ENCODE measurements at regions not wholly inside any gene's neighbourhood (a gene's known extent, or its start where the extent isn't known, plus 50 kb on each side); places are given as distances from the start of the nearest gene placed in this dataset.

GRCh38 chr5:165920655-165921054 is 2370.8 kb upstream of the WWC1 start (continued):
- TF ChIP-seq ZNF592 (IDR thresholded peaks at IDR 0.05) = no peak
- no peak for TF ChIP-seq NFYA (IDR thresholded peaks at IDR 0.05; ENCODE audit: borderline replicate concordance, low read depth, low read length)
- TF ChIP-seq CEBPB (IDR thresholded peaks at IDR 0.05; ENCODE audit: borderline replicate concordance in 1 of 2, low read depth in 2 of 2, low read length in 2 of 2) = no peak
- no peak for TF ChIP-seq SREBF1 (IDR thresholded peaks at IDR 0.05; ENCODE audit: low read length)
- no peak for TF ChIP-seq ZBTB40 (IDR thresholded peaks at IDR 0.05; ENCODE audit: borderline replicate concordance)
- no peak for TF ChIP-seq RBBP5 (conservative IDR thresholded peaks at IDR 0.05)
- no peak for TF ChIP-seq KAT2A (conservative IDR thresholded peaks at IDR 0.05; ENCODE audit: control insufficient read depth, low read depth, low read length)
- no peak for TF ChIP-seq ZNF622 (IDR thresholded peaks at IDR 0.05)
- TF ChIP-seq CUX1 (IDR thresholded peaks at IDR 0.05; ENCODE audit: insufficient replicate concordance, low read depth, low read length) = no peak
- TF ChIP-seq TCF3 (IDR thresholded peaks at IDR 0.05; ENCODE audit: borderline replicate concordance, insufficient read depth, low read depth, low read length) = no peak
- no peak for TF ChIP-seq KLF5 (IDR thresholded peaks at IDR 0.05; ENCODE audit: partially characterized antibody)

Data from GM12878 (cell line).